ENCODE measurements at regions not wholly inside any gene's neighbourhood (a gene's known extent, or its start where the extent isn't known, plus 50 kb on each side); places are given as distances from the start of the nearest gene placed in this dataset.

GRCh38 chr21:23921670-23922418 lies 1685.4 kb downstream of the MRPL39 start:
- no peak overlapping the region for H2AFZ ChIP-seq (ENCODE audit: low read depth, low read length)
- no peak overlapping the region for H3K27ac ChIP-seq (ENCODE audit: low read length)
- no peaks in the 10 kb centered on the region for H4K20me1 ChIP-seq (ENCODE audit: insufficient read depth)
- no peaks in the 10 kb centered on the region for H3K27me3 ChIP-seq (ENCODE audit: insufficient read depth, low read depth, low read length)
- H3K4me2 ChIP-seq (ENCODE audit: low read length) = no peak overlapping the region
- no peak for TF ChIP-seq EZH2 (IDR thresholded peaks at IDR 0.05; ENCODE audit: borderline replicate concordance, insufficient read depth, low read length, poor library complexity, severe bottlenecking)
- no peak for TF ChIP-seq POLR2AphosphoS5 (IDR thresholded peaks at IDR 0.05)
- TF ChIP-seq MXI1 (conservative IDR thresholded peaks at IDR 0.05; ENCODE audit: poor library complexity, severe bottlenecking) = no peak
- no peak for TF ChIP-seq SMC3 (conservative IDR thresholded peaks at IDR 0.05; ENCODE audit: poor library complexity)
- TF ChIP-seq RAD21 (conservative IDR thresholded peaks at IDR 0.05) = no peak
- TF ChIP-seq REST (IDR thresholded peaks at IDR 0.05; ENCODE audit: borderline replicate concordance) = no peak
- no peak for TF ChIP-seq EP300 (conservative IDR thresholded peaks at IDR 0.05; ENCODE audit: poor library complexity, severe bottlenecking)
- no peak for TF ChIP-seq CTCF (IDR thresholded peaks at IDR 0.05; ENCODE audit: poor library complexity, severe bottlenecking)
- H3K9me2 ChIP-seq (ENCODE audit: insufficient read depth, low read length) = no peaks in the 10 kb centered on the region
- no peaks in the 10 kb centered on the region for H3K36me3 ChIP-seq (ENCODE audit: insufficient read depth, low read length)
- no peak overlapping the region for H3K4me3 ChIP-seq (ENCODE audit: low read length)
- H3F3A ChIP-seq (ENCODE audit: insufficient read depth, low read length, poor library complexity, severe bottlenecking) = no peaks in the 10 kb centered on the region
- no peaks in the 10 kb centered on the region for H3K9me3 ChIP-seq (ENCODE audit: low read length)
- no peak overlapping the region for H3K9ac ChIP-seq (ENCODE audit: low read length)
- H3K79me2 ChIP-seq (replicated peaks; ENCODE audit: insufficient read depth, low read length) = no peaks in the 10 kb centered on the region

- Histone ChIP-seq H3K9me2 (ENCODE audit: insufficient read depth, low read length) (no peaks in the 10 kb centered on the region), H2AFZ (ENCODE audit: low read depth, low read length) (no peak overlapping the region), H3K27me3 (ENCODE audit: insufficient read depth, low read depth, low read length) (no peaks in the 10 kb centered on the region), H3K9ac (ENCODE audit: low read length) (no peak overlapping the region), H3K36me3 (ENCODE audit: insufficient read depth, low read length) (no peaks in the 10 kb centered on the region), H3K9me3 (ENCODE audit: low read length) (no peaks in the 10 kb centered on the region), H3K4me2 (ENCODE audit: low read length) (no peak overlapping the region), H4K20me1 (ENCODE audit: insufficient read depth) (no peaks in the 10 kb centered on the region), H3K27ac (ENCODE audit: low read length) (no peak overlapping the region), H3F3A (ENCODE audit: insufficient read depth, low read length, poor library complexity, severe bottlenecking) (no peaks in the 10 kb centered on the region), H3K4me3 (ENCODE audit: low read length) (no peak overlapping the region), H3K79me2 (replicated peaks; ENCODE audit: insufficient read depth, low read length) (no peaks in the 10 kb centered on the region)
- TF ChIP-seq TAF1 (IDR thresholded peaks at IDR 0.05; ENCODE audit: low read depth) = no peak
- TF ChIP-seq EP300 (conservative IDR thresholded peaks at IDR 0.05; ENCODE audit: poor library complexity, severe bottlenecking) = no peak
- TF ChIP-seq CTCF (IDR thresholded peaks at IDR 0.05; ENCODE audit: poor library complexity, severe bottlenecking) = no peak
- TF ChIP-seq SMC3 (conservative IDR thresholded peaks at IDR 0.05; ENCODE audit: poor library complexity) = no peak
Observed at GRCh38 chr21:23900727-23901126, 1706.6 kb downstream of the MRPL39 start.

Data from neural cell (in vitro differentiated cells).